A673 (cell line): ENCODE measurements at regions not wholly inside any gene's neighbourhood (a gene's known extent, or its start where the extent isn't known, plus 50 kb on each side); places are given as distances from the start of the nearest gene placed in this dataset.

Experiments
- EZH2 ChIP-seq: fragments of 200-600 bp; sonication (generic); IDR thresholded peaks from 2 replicates; pipeline ENCODE4 v1.6.1; 2017; ENCODE audit warnings: borderline replicate concordance, low read depth, mild to moderate bottlenecking, mixed read lengths, antibody characterized with exemption, low read length; ENCODE audit not compliant: poor library complexity, severe bottlenecking
- TF ChIP-seq, protein P1 (sequence below): fragments of 300-800, 200-600 bp; sonication (generic); conservative IDR thresholded peaks from 2 replicates; pipeline ENCODE4 v1.5.1; 2017; ENCODE audit warnings: low read depth, mild to moderate bottlenecking, antibody characterized with exemption, low read length, moderate library complexity, mixed read lengths

DNA sequence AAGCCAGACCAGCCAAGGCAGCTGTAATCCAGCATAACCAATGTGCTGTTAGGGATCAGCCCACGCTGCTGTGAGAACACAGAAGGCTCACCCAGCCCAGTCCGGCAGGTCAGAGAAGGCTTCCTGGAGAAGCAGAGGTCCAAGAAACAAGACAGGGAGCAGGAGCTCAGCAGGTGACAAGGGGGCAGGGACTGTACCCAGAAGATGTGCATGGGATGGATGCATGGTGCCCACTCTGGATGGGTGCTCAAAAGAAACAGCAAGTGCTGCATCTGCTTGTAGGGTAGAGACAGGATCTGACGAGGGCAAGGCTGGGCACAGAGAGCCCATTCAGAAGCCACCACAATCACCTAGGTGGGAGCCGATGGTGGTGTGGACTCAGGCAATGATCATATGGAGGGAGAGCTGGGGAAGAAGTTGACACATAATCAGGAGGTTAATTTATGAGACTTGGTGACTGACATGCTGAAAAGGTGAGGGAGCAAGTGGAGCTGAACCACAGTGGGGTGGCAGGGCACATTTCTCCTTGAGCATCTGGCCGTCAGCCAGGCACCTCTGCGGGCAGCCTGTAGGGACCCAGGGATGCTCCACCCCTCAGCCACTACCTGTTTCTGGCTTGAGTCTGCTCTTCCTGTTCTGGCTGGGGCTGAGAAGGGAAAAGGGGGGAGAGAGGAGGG, 102.3 kb upstream of the DRD2 start:
- TF ChIP-seq, protein P1, sequence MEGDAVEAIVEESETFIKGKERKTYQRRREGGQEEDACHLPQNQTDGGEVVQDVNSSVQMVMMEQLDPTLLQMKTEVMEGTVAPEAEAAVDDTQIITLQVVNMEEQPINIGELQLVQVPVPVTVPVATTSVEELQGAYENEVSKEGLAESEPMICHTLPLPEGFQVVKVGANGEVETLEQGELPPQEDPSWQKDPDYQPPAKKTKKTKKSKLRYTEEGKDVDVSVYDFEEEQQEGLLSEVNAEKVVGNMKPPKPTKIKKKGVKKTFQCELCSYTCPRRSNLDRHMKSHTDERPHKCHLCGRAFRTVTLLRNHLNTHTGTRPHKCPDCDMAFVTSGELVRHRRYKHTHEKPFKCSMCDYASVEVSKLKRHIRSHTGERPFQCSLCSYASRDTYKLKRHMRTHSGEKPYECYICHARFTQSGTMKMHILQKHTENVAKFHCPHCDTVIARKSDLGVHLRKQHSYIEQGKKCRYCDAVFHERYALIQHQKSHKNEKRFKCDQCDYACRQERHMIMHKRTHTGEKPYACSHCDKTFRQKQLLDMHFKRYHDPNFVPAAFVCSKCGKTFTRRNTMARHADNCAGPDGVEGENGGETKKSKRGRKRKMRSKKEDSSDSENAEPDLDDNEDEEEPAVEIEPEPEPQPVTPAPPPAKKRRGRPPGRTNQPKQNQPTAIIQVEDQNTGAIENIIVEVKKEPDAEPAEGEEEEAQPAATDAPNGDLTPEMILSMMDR = no peak
- no peak for TF ChIP-seq EZH2
